ENCODE measurements at regions not wholly inside any gene's neighbourhood (a gene's known extent, or its start where the extent isn't known, plus 50 kb on each side); places are given as distances from the start of the nearest gene placed in this dataset.

- no peak overlapping the region for H2AFZ ChIP-seq (replicated peaks; ENCODE audit: low read length, poor library complexity)
- H2BK20ac ChIP-seq (ENCODE audit: low read depth, low read length) = no peak overlapping the region
- WGBS, 2 experiments (ENCODE audit: extremely low coverage in 2 of 2, insufficient read length in 1 of 2) = no CpG with 5 or more reads among the region's 5 CpGs
- H2BK15ac ChIP-seq (ENCODE audit: low read depth, low read length) = no peak overlapping the region
- H3K4me2 ChIP-seq (ENCODE audit: low read depth, low read length) = no peak overlapping the region
- DNase-seq = no peak
- H3K4me1 ChIP-seq (ENCODE audit: control insufficient read depth, insufficient read depth, low read length) = no peaks in the 10 kb centered on the region
- no peak overlapping the region for H4K5ac ChIP-seq (ENCODE audit: low read depth, low read length)
- no peak overlapping the region for H4K8ac ChIP-seq (ENCODE audit: low read depth in 2 of 2, low read length in 2 of 2)
- no peak overlapping the region for H3K9ac ChIP-seq (ENCODE audit: low read depth, low read length)
- POLR2A ChIA-PET (ENCODE audit: unreplicated experiment) = no interaction called here
- H3K56ac ChIP-seq (ENCODE audit: extremely low read depth, insufficient read depth, low read length) = no peak overlapping the region
- no peaks in the 10 kb centered on the region for H3K79me1 ChIP-seq (ENCODE audit: low read depth in 1 of 2, low read length in 2 of 2)
- intact Hi-C loops (cut with micrococcal nuclease) (no loop called here), dilution Hi-C loops (cut with HindIII; ENCODE audit: low sequenced_read_pairs, unreplicated experiment) (no loop called here), in situ Hi-C loops (cut with MboI; ENCODE audit: low sequenced_read_pairs) (no loop called here)
- H4K20me1 ChIP-seq (ENCODE audit: insufficient read depth, low read length) = no peaks in the 10 kb centered on the region
- H2BK5ac ChIP-seq (ENCODE audit: low read depth, low read length, poor library complexity, severe bottlenecking) = no peak overlapping the region
- no peak overlapping the region for H2BK120ac ChIP-seq (ENCODE audit: low read depth, low read length)
- H3K4me3 ChIP-seq (ENCODE audit: insufficient read depth, low read depth, low read length) = no peak overlapping the region
- no peak overlapping the region for H2AK5ac ChIP-seq (ENCODE audit: low read depth, low read length)
- H3K36me3 ChIP-seq (ENCODE audit: control insufficient read depth, insufficient read depth, low read length) = no peaks in the 10 kb centered on the region
- TF ChIP-seq CEBPB (IDR thresholded peaks at IDR 0.05; ENCODE audit: low read depth, low read length) (no peak), USF2 (IDR thresholded peaks at IDR 0.05; ENCODE audit: low read depth, low read length) (no peak), BHLHE40 (IDR thresholded peaks at IDR 0.05; ENCODE audit: low read depth, low read length) (no peak), CHD1 (IDR thresholded peaks at IDR 0.05; ENCODE audit: low read depth, low read length) (no peak), RAD21 (IDR thresholded peaks at IDR 0.05; ENCODE audit: low read length) (no peak), POLR2A (IDR thresholded peaks at IDR 0.05; ENCODE audit: low read depth, low read length) (no peak), MXI1 (IDR thresholded peaks at IDR 0.05; ENCODE audit: borderline replicate concordance, low read depth, low read length) (no peak), ELK1 (IDR thresholded peaks at IDR 0.05; ENCODE audit: borderline replicate concordance, low read depth, low read length) (no peak), FOS (IDR thresholded peaks at IDR 0.05; ENCODE audit: low read depth, low read length) (no peak), RCOR1 (IDR thresholded peaks at IDR 0.05; ENCODE audit: insufficient replicate concordance, low read length) (no peak), SMC3 (IDR thresholded peaks at IDR 0.05; ENCODE audit: low read depth, low read length) (no peak), NFE2L2 (IDR thresholded peaks at IDR 0.05; ENCODE audit: low read depth, low read length) (no peak), RFX5 (IDR thresholded peaks at IDR 0.05; ENCODE audit: low read depth, low read length) (no peak), MAZ (IDR thresholded peaks at IDR 0.05; ENCODE audit: borderline replicate concordance, low read depth, low read length) (no peak), MAFK (IDR thresholded peaks at IDR 0.05; ENCODE audit: low read depth, low read length) (no peak), CTCF (conservative IDR thresholded peaks at IDR 0.05; ENCODE audit: low read depth, low read length) (no peak)
- H3K4ac ChIP-seq (ENCODE audit: low read depth, low read length) = no peak overlapping the region
- H3K23ac ChIP-seq (ENCODE audit: low read depth, low read length) = no peak overlapping the region
- H3K14ac ChIP-seq (replicated peaks; ENCODE audit: low read depth, low read length) = no peak overlapping the region
- H3K18ac ChIP-seq (ENCODE audit: low read depth, low read length) = no peak overlapping the region
- peaks cover 10% of the 10 kb centered on the region for H3K27me3 ChIP-seq (ENCODE audit: control insufficient read depth, insufficient read depth, low read length)
- H2AK9ac ChIP-seq (replicated peaks; ENCODE audit: low read depth, low read length, poor library complexity) = no peak overlapping the region
- peak; percentile 48; the same call in 1 of the 2 replicates for ATAC-seq (ENCODE audit: low read depth)
- no TSS peak for BruUV-seq (replicated peaks)
- no peaks in the 10 kb centered on the region for H3K9me1 ChIP-seq (ENCODE audit: insufficient read depth, low read length)
- no peaks in the 10 kb centered on the region; the same call in none of the 2 replicates for H3K9me3 ChIP-seq (ENCODE audit: control insufficient read depth, insufficient read depth, low read length)
- no peak overlapping the region for H3K27ac ChIP-seq (ENCODE audit: insufficient read depth, low read length)
- H4K91ac ChIP-seq (ENCODE audit: insufficient read depth, low read depth, low read length) = no peak overlapping the region
- CTCF ChIA-PET = no interaction called here
Observed at GRCh38 chr6:156336089-156336488, 441.1 kb upstream of the ARID1B start.
